ENCODE measurements at regions not wholly inside any gene's neighbourhood (a gene's known extent, or its start where the extent isn't known, plus 50 kb on each side); places are given as distances from the start of the nearest gene placed in this dataset.

DNA sequence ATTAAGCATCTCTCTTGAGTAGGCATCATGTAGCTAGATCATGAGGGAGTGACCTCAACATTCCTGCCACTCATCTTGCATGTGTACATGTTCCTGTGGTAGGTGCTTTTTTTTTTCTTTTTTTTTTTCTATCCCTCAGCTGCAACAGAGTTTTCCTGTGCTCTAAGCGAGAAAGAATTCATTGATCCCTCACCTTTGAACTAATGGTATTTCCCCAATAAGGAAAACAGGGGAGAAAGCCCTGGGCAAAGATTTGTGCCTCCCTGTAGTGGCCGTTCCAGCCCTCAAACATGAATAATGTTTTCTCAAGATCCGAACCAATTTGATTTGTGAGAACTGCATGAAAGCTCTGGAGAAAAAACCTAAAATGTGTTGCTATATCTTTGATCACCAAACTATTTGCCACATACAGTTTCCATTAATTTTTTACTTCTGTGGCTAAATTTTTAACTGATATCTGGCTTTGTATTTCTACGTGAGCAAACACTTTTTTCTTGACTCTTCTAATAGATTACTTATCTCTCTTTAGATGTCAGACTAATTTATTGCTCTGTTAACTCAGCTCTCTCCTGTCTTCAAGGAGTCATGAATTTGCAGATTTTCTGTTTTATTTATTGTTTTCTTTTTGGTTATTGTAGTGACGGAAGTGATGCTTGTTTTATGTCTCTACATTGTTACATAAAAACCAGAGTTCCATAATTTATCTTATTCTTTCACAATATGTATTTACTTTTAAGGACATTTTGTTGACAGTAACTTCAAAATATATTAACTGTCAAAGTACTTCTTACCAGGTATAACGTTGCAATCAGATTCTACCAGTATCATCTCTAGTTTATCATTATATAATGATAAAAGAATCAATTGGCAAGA is 1396.5 kb downstream of the OTOL1 start:
- Histone ChIP-seq H3K27ac (no peak overlapping the region), H3K4me3 (no peak overlapping the region), H3K36me3 (no peaks in the 10 kb centered on the region), H3K4me1 (no peaks in the 10 kb centered on the region), H3K9me3 (no peaks in the 10 kb centered on the region), H3K27me3 (no peaks in the 10 kb centered on the region)
- DNase-seq (no peak), ATAC-seq (no peak)
- TF ChIP-seq, protein P1, sequence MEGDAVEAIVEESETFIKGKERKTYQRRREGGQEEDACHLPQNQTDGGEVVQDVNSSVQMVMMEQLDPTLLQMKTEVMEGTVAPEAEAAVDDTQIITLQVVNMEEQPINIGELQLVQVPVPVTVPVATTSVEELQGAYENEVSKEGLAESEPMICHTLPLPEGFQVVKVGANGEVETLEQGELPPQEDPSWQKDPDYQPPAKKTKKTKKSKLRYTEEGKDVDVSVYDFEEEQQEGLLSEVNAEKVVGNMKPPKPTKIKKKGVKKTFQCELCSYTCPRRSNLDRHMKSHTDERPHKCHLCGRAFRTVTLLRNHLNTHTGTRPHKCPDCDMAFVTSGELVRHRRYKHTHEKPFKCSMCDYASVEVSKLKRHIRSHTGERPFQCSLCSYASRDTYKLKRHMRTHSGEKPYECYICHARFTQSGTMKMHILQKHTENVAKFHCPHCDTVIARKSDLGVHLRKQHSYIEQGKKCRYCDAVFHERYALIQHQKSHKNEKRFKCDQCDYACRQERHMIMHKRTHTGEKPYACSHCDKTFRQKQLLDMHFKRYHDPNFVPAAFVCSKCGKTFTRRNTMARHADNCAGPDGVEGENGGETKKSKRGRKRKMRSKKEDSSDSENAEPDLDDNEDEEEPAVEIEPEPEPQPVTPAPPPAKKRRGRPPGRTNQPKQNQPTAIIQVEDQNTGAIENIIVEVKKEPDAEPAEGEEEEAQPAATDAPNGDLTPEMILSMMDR (IDR thresholded peaks at IDR 0.05): no peak
- TF ChIP-seq POLR2A (IDR thresholded peaks at IDR 0.05): no peak
- intact Hi-C loops (cut with DNase I): no loop called here
- WGBS (ENCODE audit: insufficient coverage, low coverage, low lambda C conversion rate, missing lambda C conversion rate): 32% methylated on average over 6 of the region's 6 CpGs

DNA sequence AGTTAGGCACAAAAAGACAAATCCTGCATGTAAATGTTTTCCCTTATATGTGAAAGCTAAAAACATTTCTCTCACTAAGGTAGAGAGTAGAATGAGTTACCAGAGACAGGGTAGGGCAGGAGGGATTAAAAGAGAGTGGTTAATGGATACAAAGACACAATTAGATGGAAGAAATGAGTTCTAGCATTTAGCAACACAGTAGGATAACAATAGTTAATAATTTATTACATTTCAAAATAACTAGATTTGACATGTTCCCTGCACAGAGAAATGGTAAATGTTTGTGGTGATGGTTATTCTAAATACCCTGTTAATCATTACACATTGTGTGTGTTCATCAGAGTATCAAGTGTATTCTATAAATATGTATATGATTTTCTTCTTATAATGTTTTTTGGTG is 1400.7 kb downstream of the OTOL1 start:
- Histone ChIP-seq H3K9me3 (no peaks in the 10 kb centered on the region), H3K36me3 (no peaks in the 10 kb centered on the region), H3K27me3 (no peaks in the 10 kb centered on the region), H3K4me3 (no peak overlapping the region), H3K4me1 (no peaks in the 10 kb centered on the region), H3K27ac (no peak overlapping the region)
- ATAC-seq: no peak
- no peak for DNase-seq
- no peak for TF ChIP-seq POLR2A (IDR thresholded peaks at IDR 0.05)
- TF ChIP-seq, protein P1 (IDR thresholded peaks at IDR 0.05): no peak
- intact Hi-C loops (cut with DNase I): no loop called here

DNA sequence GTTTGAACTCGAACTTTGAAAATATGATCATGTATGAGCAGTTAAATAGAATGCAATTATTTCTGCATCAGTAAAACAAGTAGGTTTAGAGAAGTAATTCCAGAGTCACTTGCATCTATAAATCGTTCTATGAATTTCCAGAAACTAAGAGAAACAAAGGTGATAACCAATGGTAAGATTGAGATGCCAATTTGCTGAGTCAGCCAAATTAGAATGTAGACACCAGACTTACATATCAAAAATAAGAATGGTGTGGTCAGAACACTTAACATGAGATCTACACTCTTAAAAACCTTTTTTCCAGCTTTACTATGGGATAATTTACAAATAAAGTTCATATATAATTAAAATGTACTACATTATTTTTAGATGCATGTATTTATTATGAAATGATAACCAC is 1435.9 kb downstream of the OTOL1 start:
- Histone ChIP-seq H3K4me3 (no peak overlapping the region), H3K27me3 (no peaks in the 10 kb centered on the region), H3K27ac (no peak overlapping the region), H3K9me3 (no peaks in the 10 kb centered on the region), H3K4me1 (no peaks in the 10 kb centered on the region), H3K36me3 (no peaks in the 10 kb centered on the region)
- 27% methylated on average over 2 of the region's 2 CpGs for WGBS (ENCODE audit: insufficient coverage, low coverage, low lambda C conversion rate, missing lambda C conversion rate)
- intact Hi-C loops (cut with DNase I): no loop called here
- TF ChIP-seq POLR2A (IDR thresholded peaks at IDR 0.05): no peak
- TF ChIP-seq, protein P1 (IDR thresholded peaks at IDR 0.05): no peak
- ATAC-seq: no peak
- DNase-seq: no peak

DNA sequence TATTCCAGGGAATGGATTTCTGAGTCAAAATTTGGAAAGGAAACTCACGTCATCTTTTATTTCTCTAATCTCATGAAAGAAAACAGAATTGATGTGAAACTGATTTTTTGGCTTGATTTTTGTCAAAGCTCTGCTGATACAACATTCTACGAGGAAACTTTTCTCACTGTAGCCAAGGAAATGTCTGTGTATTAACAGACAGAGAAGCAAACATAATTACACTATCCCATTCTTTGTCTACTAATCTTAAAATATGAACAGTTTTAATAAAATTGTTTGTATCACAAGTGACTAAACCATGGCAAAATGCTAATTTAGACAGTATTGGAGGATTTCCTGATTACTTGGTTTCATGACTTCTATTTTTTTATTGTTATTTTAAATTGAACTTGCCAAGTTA is 1437.0 kb downstream of the OTOL1 start:
- no peak for ATAC-seq
- H3K9me3 ChIP-seq: no peaks in the 10 kb centered on the region
- H3K27me3 ChIP-seq: no peaks in the 10 kb centered on the region
- TF ChIP-seq, protein P1 (IDR thresholded peaks at IDR 0.05): no peak
- TF ChIP-seq POLR2A (IDR thresholded peaks at IDR 0.05): no peak
- no peak overlapping the region for H3K27ac ChIP-seq
- H3K36me3 ChIP-seq: no peaks in the 10 kb centered on the region
- H3K4me3 ChIP-seq: no peak overlapping the region
- no peaks in the 10 kb centered on the region for H3K4me1 ChIP-seq
- 36% methylated on average over 2 of the region's 2 CpGs for WGBS (ENCODE audit: insufficient coverage, low coverage, low lambda C conversion rate, missing lambda C conversion rate)
- intact Hi-C loops (cut with DNase I): no loop called here
- no peak for DNase-seq

DNA sequence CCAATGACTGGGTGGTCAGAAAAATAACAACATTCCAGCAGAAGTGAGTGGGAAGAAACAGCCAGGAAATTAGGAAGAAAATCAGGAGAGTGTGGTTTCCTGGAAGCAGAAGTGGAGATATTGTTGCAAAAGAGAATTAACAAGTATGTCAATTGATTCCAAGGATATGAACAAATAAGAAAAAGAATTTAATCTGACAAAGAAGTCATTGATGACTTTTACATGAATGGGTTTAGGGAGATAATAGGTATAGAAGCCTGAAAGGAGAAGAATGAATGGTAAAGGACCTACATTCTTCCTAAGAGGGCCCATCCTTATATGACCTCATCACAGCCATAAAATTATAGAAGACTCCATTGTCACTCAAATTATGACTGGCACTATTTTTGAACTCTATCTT is 1440.1 kb downstream of the OTOL1 start:
- no peaks in the 10 kb centered on the region for H3K4me1 ChIP-seq
- no peak overlapping the region for H3K4me3 ChIP-seq
- no peak for ATAC-seq
- no peaks in the 10 kb centered on the region for H3K36me3 ChIP-seq
- H3K27me3 ChIP-seq: no peaks in the 10 kb centered on the region
- TF ChIP-seq, protein P1 (IDR thresholded peaks at IDR 0.05): no peak
- TF ChIP-seq POLR2A (IDR thresholded peaks at IDR 0.05): no peak
- DNase-seq: no peak
- no peaks in the 10 kb centered on the region for H3K9me3 ChIP-seq
- H3K27ac ChIP-seq: no peak overlapping the region
- intact Hi-C loops (cut with DNase I): no loop called here
